Nephron (organoid): ENCODE measurements at regions not wholly inside any gene's neighbourhood (a gene's known extent, or its start where the extent isn't known, plus 50 kb on each side); places are given as distances from the start of the nearest gene placed in this dataset.

Experiments used
- H3K27ac Mint-ChIP-seq, 3 experiments: 2 replicates each; pipeline ENCODE4 v1.8.0; 2020; ENCODE audit warnings: mixed read lengths in 3 of 3, mild to moderate bottlenecking in 2 of 3, moderate library complexity in 1 of 3
- H3K27me3 Mint-ChIP-seq: 2 replicates; pipeline ENCODE4 v1.8.0; 2021; ENCODE audit warnings: low read depth, mild to moderate bottlenecking, moderate library complexity, mixed read lengths
- H3K36me3 Mint-ChIP-seq: 2 replicates; pipeline ENCODE4 v1.8.0; 2020; ENCODE audit warnings: low read depth, mixed read lengths
- H3K4me1 Mint-ChIP-seq: 2 replicates; pipeline ENCODE4 v1.8.0; 2020; ENCODE audit warnings: mixed read lengths
- H3K4me3 Mint-ChIP-seq, 3 experiments: 2 replicates each; pipeline ENCODE4 v1.8.0; 2020; ENCODE audit warnings: mild to moderate bottlenecking in 3 of 3, mixed read lengths in 3 of 3, moderate library complexity in 2 of 3
- H3K9me3 Mint-ChIP-seq: 2 replicates; pipeline ENCODE4 v1.8.0; 2020; ENCODE audit warnings: mixed read lengths
- CTCF ChIP-seq, 3 experiments: fragments of 200-600 bp; sonication (generic); IDR thresholded peaks; one replicate each; pipeline ENCODE4 v1.5.0; 2021; ENCODE audit warnings: antibody characterized with exemption in 3 of 3; ENCODE audit not compliant: unreplicated experiment in 3 of 3

GRCh38 chr22:35152316-35152715 is 86.4 kb downstream of the ISX start:
- no peaks in the 10 kb centered on the region for H3K36me3 Mint-ChIP-seq
- H3K4me1 Mint-ChIP-seq: peaks cover 18% of the 10 kb centered on the region
- no peaks in the 10 kb centered on the region for H3K9me3 Mint-ChIP-seq
- TF ChIP-seq CTCF (IDR thresholded peaks at IDR 0.05; ENCODE audit: unreplicated experiment in 3 of 3): no peak
- no peak overlapping the region for H3K4me3 Mint-ChIP-seq
- H3K27ac Mint-ChIP-seq: no peak overlapping the region
- peaks cover 64% of the 10 kb centered on the region for H3K27me3 Mint-ChIP-seq

GRCh38 chr22:35154937-35155387 is 89.0 kb downstream of the ISX start:
- no peak overlapping the region for H3K27ac Mint-ChIP-seq
- H3K36me3 Mint-ChIP-seq: no peaks in the 10 kb centered on the region
- peaks cover 2% of the 10 kb centered on the region for H3K4me1 Mint-ChIP-seq
- peaks cover 69% of the 10 kb centered on the region for H3K27me3 Mint-ChIP-seq
- H3K9me3 Mint-ChIP-seq: no peaks in the 10 kb centered on the region
- H3K4me3 Mint-ChIP-seq: no peak overlapping the region
- peak; percentile 72 to 80 (median 80) for TF ChIP-seq CTCF (IDR thresholded peaks at IDR 0.05; ENCODE audit: unreplicated experiment in 3 of 3)

- Mint-ChIP-seq H3K27ac (no peak overlapping the region), H3K36me3 (no peaks in the 10 kb centered on the region), H3K4me1 (no peaks in the 10 kb centered on the region), H3K4me3 (no peak overlapping the region), H3K27me3 (peaks cover 71% of the 10 kb centered on the region), H3K9me3 (no peaks in the 10 kb centered on the region)
- no peak for TF ChIP-seq CTCF (IDR thresholded peaks at IDR 0.05; ENCODE audit: unreplicated experiment in 3 of 3)
Measured at GRCh38 chr22:35155403-35156025, 89.6 kb downstream of the ISX start.

DNA sequence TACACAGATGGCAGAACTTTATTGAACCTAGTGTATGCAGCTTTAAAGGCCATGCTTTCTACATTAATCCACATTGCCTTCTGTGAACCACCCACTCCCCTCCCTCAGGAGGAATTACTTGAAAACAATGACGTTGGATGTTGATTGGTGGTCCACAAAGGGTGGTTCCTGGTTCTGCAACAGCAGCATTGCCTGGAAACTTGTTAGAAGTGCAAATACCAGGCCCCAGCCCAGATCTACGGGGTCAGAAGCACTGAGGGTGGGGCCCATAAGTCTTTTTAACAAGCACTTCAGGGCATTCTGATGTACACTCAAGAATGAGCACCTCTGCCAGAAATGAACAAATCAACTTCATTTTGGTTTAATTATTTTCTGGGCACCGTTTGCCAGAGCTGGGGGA is 91.0 kb downstream of the ISX start:
- no peaks in the 10 kb centered on the region for H3K36me3 Mint-ChIP-seq
- TF ChIP-seq CTCF (IDR thresholded peaks at IDR 0.05; ENCODE audit: unreplicated experiment in 3 of 3): no peak
- peaks cover 60% of the 10 kb centered on the region for H3K27me3 Mint-ChIP-seq
- H3K4me3 Mint-ChIP-seq: no peak overlapping the region
- H3K27ac Mint-ChIP-seq: no peak overlapping the region
- H3K9me3 Mint-ChIP-seq: no peaks in the 10 kb centered on the region
- no peaks in the 10 kb centered on the region for H3K4me1 Mint-ChIP-seq

GRCh38 chr22:35158336-35158735 is 92.4 kb downstream of the ISX start:
- H3K4me3 Mint-ChIP-seq: no peak overlapping the region
- H3K36me3 Mint-ChIP-seq: no peaks in the 10 kb centered on the region
- H3K27me3 Mint-ChIP-seq: peaks cover 47% of the 10 kb centered on the region
- no peak overlapping the region for H3K27ac Mint-ChIP-seq
- no peak for TF ChIP-seq CTCF (IDR thresholded peaks at IDR 0.05; ENCODE audit: unreplicated experiment in 3 of 3)
- no peaks in the 10 kb centered on the region for H3K9me3 Mint-ChIP-seq
- no peaks in the 10 kb centered on the region for H3K4me1 Mint-ChIP-seq

- peaks cover 40% of the 10 kb centered on the region for H3K27me3 Mint-ChIP-seq
- no peaks in the 10 kb centered on the region for H3K36me3 Mint-ChIP-seq
- TF ChIP-seq CTCF (IDR thresholded peaks at IDR 0.05; ENCODE audit: unreplicated experiment in 3 of 3): no peak
Measured at GRCh38 chr22:35159343-35159742, 93.4 kb downstream of the ISX start.

More at GRCh38 chr22:35159343-35159742, 93.4 kb downstream of the ISX start:
- H3K9me3 Mint-ChIP-seq: peaks cover 4% of the 10 kb centered on the region
- no peak overlapping the region for H3K27ac Mint-ChIP-seq
- H3K4me3 Mint-ChIP-seq: no peak overlapping the region
- no peaks in the 10 kb centered on the region for H3K4me1 Mint-ChIP-seq
